Neural cell (in vitro differentiated cells): ENCODE measurements at regions not wholly inside any gene's neighbourhood (a gene's known extent, or its start where the extent isn't known, plus 50 kb on each side); places are given as distances from the start of the nearest gene placed in this dataset.

Experiments used
- H2AFZ ChIP-seq: fragments of 200-600, 300-800 bp; sonication (generic), shearing (Covaris generic); 2 replicates; pipeline ENCODE4 v1.6.0; 2014; ENCODE audit warnings: low read depth, mild to moderate bottlenecking, antibody characterized with exemption, low read length, moderate library complexity
- H3F3A ChIP-seq: fragments of 200-600 bp; shearing (Covaris generic); 2 replicates; pipeline ENCODE4 v1.6.1; 2016; ENCODE audit warnings: mild to moderate bottlenecking, moderate library complexity, mixed read lengths, antibody characterized with exemption, low read length; ENCODE audit not compliant: insufficient read depth, poor library complexity, severe bottlenecking
- H3K27ac ChIP-seq: fragments of 200-600, 300-800 bp; sonication (generic), shearing (Covaris generic); 2 replicates; pipeline ENCODE4 v1.5.1; 2014; ENCODE audit warnings: mild to moderate bottlenecking, low read length, moderate library complexity
- H3K27me3 ChIP-seq: fragments of 300-800, 200-600 bp; sonication (generic), shearing (Covaris generic); 2 replicates; pipeline ENCODE4 v1.6.0; 2014; ENCODE audit warnings: mild to moderate bottlenecking, low read depth, low read length, moderate library complexity; ENCODE audit not compliant: insufficient read depth
- H3K36me3 ChIP-seq: fragments of 300-800, 200-600 bp; sonication (generic), shearing (Covaris generic); 2 replicates; pipeline ENCODE4 v1.5.1; 2014; ENCODE audit warnings: mild to moderate bottlenecking, antibody characterized with exemption, low read length, moderate library complexity; ENCODE audit not compliant: insufficient read depth
- H3K4me2 ChIP-seq: fragments of 300-800, 200-600 bp; sonication (generic), shearing (Covaris generic); 2 replicates; pipeline ENCODE4 v1.6.0; 2014; ENCODE audit warnings: mild to moderate bottlenecking, low read length
- H3K4me3 ChIP-seq: fragments of 300-800, 200-600 bp; sonication (generic), shearing (Covaris generic); 2 replicates; pipeline ENCODE4 v1.5.1; 2014; ENCODE audit warnings: mild to moderate bottlenecking, low read length, moderate library complexity
- H3K79me2 ChIP-seq: fragments of 200-600 bp; shearing (Covaris generic); replicated peaks from 2 replicates; pipeline ENCODE4 v1.6.0; 2014; ENCODE audit warnings: mild to moderate bottlenecking, low read length, moderate library complexity; ENCODE audit not compliant: insufficient read depth
- H3K9ac ChIP-seq: fragments of 300-800, 200-600 bp; sonication (generic), shearing (Covaris generic); 2 replicates; pipeline ENCODE4 v1.6.1; 2016; ENCODE audit warnings: mild to moderate bottlenecking, low read length, mixed read lengths
- H3K9me2 ChIP-seq: fragments of 200-600 bp; shearing (Covaris generic); 2 replicates; pipeline ENCODE4 v1.6.1; 2016; ENCODE audit warnings: mild to moderate bottlenecking, low read length, mixed read lengths; ENCODE audit not compliant: insufficient read depth
- H3K9me3 ChIP-seq: fragments of 200-600, 300-800 bp; sonication (generic), shearing (Covaris generic); 2 replicates; pipeline ENCODE4 v1.6.1; 2016; ENCODE audit warnings: mild to moderate bottlenecking, mixed run types, low read length, moderate library complexity, mixed read lengths
- H4K20me1 ChIP-seq: fragments of 200-600 bp; shearing (Covaris generic); 2 replicates; pipeline ENCODE4 v1.6.1; 2016; ENCODE audit warnings: mild to moderate bottlenecking, mixed run types; ENCODE audit not compliant: insufficient read depth
- EP300 ChIP-seq: fragments of 450-650 bp; conservative IDR thresholded peaks from 2 replicates; pipeline ENCODE4 v1.6.1; 2014; ENCODE audit warnings: antibody characterized with exemption, mild to moderate bottlenecking, moderate library complexity; ENCODE audit not compliant: poor library complexity, severe bottlenecking
- EZH2 ChIP-seq: fragments of 200-600, 300-800 bp; shearing (Covaris generic), sonication (generic); IDR thresholded peaks from 2 replicates; pipeline ENCODE4 v1.6.1; 2014; ENCODE audit warnings: antibody characterized with exemption, low read length, borderline replicate concordance, mild to moderate bottlenecking; ENCODE audit not compliant: insufficient read depth, poor library complexity, severe bottlenecking
- MXI1 ChIP-seq: fragments of 450-650 bp; conservative IDR thresholded peaks from 2 replicates; pipeline ENCODE4 v1.6.1; 2014; ENCODE audit warnings: antibody characterized with exemption, mild to moderate bottlenecking; ENCODE audit not compliant: poor library complexity, severe bottlenecking
- POLR2AphosphoS5 ChIP-seq: IDR thresholded peaks from 2 replicates; pipeline ENCODE4 v1.6.1; 2012
- RAD21 ChIP-seq: fragments of 450-650 bp; conservative IDR thresholded peaks from 2 replicates; pipeline ENCODE4 v1.6.1; 2014; ENCODE audit warnings: antibody characterized with exemption, mild to moderate bottlenecking, moderate library complexity
- REST ChIP-seq: IDR thresholded peaks from 2 replicates; pipeline ENCODE4 v1.6.1; 2012; ENCODE audit warnings: borderline replicate concordance
- SMC3 ChIP-seq: fragments of 450-650 bp; conservative IDR thresholded peaks from 2 replicates; pipeline ENCODE4 v1.6.1; 2014; ENCODE audit warnings: antibody characterized with exemption, mild to moderate bottlenecking, moderate library complexity; ENCODE audit not compliant: poor library complexity
- TAF1 ChIP-seq: IDR thresholded peaks from 2 replicates; pipeline ENCODE4 v1.6.1; 2012; ENCODE audit warnings: low read depth
- TF ChIP-seq, protein P1 (sequence below): fragments of 450-650 bp; IDR thresholded peaks from 2 replicates; pipeline ENCODE4 v1.5.1; 2014; ENCODE audit warnings: antibody characterized with exemption, mild to moderate bottlenecking, moderate library complexity; ENCODE audit not compliant: poor library complexity, severe bottlenecking

DNA sequence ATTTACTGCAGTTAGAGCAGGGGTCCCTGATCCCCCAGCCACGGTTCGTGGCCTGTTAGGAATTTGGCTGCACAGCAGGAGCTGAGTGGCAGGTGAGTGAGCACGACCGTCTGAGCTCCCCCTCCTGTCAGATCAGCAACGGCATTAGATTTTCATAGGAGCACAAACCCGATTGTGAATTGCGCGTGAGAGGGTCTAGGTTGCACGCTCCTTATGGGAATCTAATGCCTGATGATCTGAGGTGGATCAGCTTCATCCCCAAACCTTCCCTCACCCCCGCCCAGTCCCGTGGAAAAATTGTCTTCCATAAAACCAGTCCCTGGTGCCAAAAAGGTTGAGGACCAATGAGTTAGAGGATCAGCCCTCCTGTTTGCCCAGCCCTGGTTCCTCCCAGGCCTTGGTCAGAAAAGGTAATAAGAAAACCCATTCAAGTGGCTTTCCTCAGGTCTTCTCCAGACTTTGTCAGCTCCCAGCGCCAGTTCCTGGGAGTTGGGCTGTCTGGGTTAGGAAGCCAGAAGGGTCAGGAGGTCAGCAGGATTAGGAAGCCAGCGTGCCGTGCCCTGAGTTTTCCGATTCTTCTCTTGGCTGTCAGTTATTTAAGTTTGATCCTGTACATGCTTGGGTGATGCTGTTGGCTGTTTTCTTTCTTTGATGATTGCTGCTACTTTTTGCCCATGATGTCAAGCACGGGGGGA lies 139.9 kb upstream of the PMEPA1 start:
- no peak overlapping the region for H3K27ac ChIP-seq
- H3F3A ChIP-seq: no peaks in the 10 kb centered on the region
- no peaks in the 10 kb centered on the region for H4K20me1 ChIP-seq
- no peak overlapping the region for H2AFZ ChIP-seq
- no peaks in the 10 kb centered on the region for H3K27me3 ChIP-seq
- H3K9ac ChIP-seq: no peak overlapping the region
- H3K9me2 ChIP-seq: no peaks in the 10 kb centered on the region
- H3K4me2 ChIP-seq: no peak overlapping the region
- no peaks in the 10 kb centered on the region for H3K36me3 ChIP-seq
- no peak overlapping the region for H3K4me3 ChIP-seq
- TF ChIP-seq TAF1: no peak
- no peak for TF ChIP-seq SMC3
- no peak for TF ChIP-seq EZH2
- TF ChIP-seq, protein P1, sequence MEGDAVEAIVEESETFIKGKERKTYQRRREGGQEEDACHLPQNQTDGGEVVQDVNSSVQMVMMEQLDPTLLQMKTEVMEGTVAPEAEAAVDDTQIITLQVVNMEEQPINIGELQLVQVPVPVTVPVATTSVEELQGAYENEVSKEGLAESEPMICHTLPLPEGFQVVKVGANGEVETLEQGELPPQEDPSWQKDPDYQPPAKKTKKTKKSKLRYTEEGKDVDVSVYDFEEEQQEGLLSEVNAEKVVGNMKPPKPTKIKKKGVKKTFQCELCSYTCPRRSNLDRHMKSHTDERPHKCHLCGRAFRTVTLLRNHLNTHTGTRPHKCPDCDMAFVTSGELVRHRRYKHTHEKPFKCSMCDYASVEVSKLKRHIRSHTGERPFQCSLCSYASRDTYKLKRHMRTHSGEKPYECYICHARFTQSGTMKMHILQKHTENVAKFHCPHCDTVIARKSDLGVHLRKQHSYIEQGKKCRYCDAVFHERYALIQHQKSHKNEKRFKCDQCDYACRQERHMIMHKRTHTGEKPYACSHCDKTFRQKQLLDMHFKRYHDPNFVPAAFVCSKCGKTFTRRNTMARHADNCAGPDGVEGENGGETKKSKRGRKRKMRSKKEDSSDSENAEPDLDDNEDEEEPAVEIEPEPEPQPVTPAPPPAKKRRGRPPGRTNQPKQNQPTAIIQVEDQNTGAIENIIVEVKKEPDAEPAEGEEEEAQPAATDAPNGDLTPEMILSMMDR: no peak
- no peak for TF ChIP-seq REST
- H3K79me2 ChIP-seq: no peaks in the 10 kb centered on the region
- no peaks in the 10 kb centered on the region for H3K9me3 ChIP-seq

- no peaks in the 10 kb centered on the region for H3K27me3 ChIP-seq
- no peak overlapping the region for H3K4me2 ChIP-seq
- no peak for TF ChIP-seq EZH2
- TF ChIP-seq RAD21: no peak
- TF ChIP-seq, protein P1: no peak
- no peak for TF ChIP-seq TAF1
- no peak for TF ChIP-seq POLR2AphosphoS5
- no peak for TF ChIP-seq REST
- no peak for TF ChIP-seq EP300
- TF ChIP-seq MXI1: no peak
- TF ChIP-seq SMC3: no peak
- H3K36me3 ChIP-seq: no peaks in the 10 kb centered on the region
- no peaks in the 10 kb centered on the region for H4K20me1 ChIP-seq
- H3K9me2 ChIP-seq: no peaks in the 10 kb centered on the region
- no peak overlapping the region for H3K9ac ChIP-seq
- H3F3A ChIP-seq: no peaks in the 10 kb centered on the region
- H3K27ac ChIP-seq: no peak overlapping the region
- H3K9me3 ChIP-seq: no peaks in the 10 kb centered on the region
- no peak overlapping the region for H2AFZ ChIP-seq
- no peaks in the 10 kb centered on the region for H3K79me2 ChIP-seq
- no peak overlapping the region for H3K4me3 ChIP-seq
These were observed 139.3 kb upstream of the PMEPA1 start for GRCh38 chr20:57849121-57849520.
